Progenitor cell of endocrine pancreas (in vitro differentiated cells): ENCODE measurements at regions not wholly inside any gene's neighbourhood (a gene's known extent, or its start where the extent isn't known, plus 50 kb on each side); places are given as distances from the start of the nearest gene placed in this dataset.

Experiments used
- DNase-seq: peaks from one replicate; pipeline ENCODE4 v3.0.0; 2021; ENCODE audit warnings: low spot score; ENCODE audit not compliant: unreplicated experiment
- H3K27ac Mint-ChIP-seq: 2 replicates; pipeline ENCODE4 v1.8.0; 2021; ENCODE audit warnings: mild to moderate bottlenecking, moderate library complexity, mixed read lengths
- H3K27me3 Mint-ChIP-seq: 2 replicates; pipeline ENCODE4 v1.8.0; 2021; ENCODE audit warnings: mixed read lengths
- H3K36me3 Mint-ChIP-seq: 2 replicates; pipeline ENCODE4 v1.8.0; 2022; ENCODE audit warnings: mixed read lengths; ENCODE audit not compliant: insufficient read depth
- H3K4me1 Mint-ChIP-seq: 2 replicates; pipeline ENCODE4 v1.8.0; 2021; ENCODE audit warnings: low read depth, mixed read lengths
- H3K4me3 Mint-ChIP-seq: 2 replicates; pipeline ENCODE4 v1.8.0; 2021; ENCODE audit warnings: low read depth, mild to moderate bottlenecking, moderate library complexity, mixed read lengths
- H3K9me3 Mint-ChIP-seq: 2 replicates; pipeline ENCODE4 v1.8.0; 2021; ENCODE audit warnings: low read depth, mixed read lengths
- TF ChIP-seq, protein P1 (sequence below): fragments of 200-600 bp; sonication (generic); IDR thresholded peaks from one replicate; pipeline ENCODE4 v1.5.0; 2021; ENCODE audit warnings: antibody characterized with exemption, mild to moderate bottlenecking; ENCODE audit not compliant: unreplicated experiment

DNA sequence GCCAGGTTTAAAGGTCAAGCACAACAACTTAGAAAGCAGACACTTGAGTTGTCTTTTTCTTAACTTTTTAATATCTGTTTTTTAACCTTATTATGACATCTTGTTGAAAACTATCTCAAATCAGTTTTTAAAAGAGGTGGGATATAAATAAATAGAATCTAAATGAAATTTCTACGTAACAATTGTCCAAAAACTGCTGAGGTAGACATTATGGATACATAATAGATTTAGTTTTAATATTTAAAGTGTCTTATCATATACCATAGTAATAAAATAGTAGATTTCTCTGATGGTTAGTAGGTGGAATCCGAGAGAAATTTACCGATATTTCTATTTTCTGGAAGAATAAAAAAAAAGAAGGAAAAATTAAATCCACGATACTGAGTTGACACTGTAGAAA, 113.9 kb upstream of the MMS22L start:
- Mint-ChIP-seq H3K4me3 (no peak overlapping the region), H3K27ac (no peak overlapping the region), H3K4me1 (no peaks in the 10 kb centered on the region), H3K27me3 (no peaks in the 10 kb centered on the region), H3K36me3 (no peaks in the 10 kb centered on the region), H3K9me3 (no peaks in the 10 kb centered on the region)
- TF ChIP-seq, protein P1, sequence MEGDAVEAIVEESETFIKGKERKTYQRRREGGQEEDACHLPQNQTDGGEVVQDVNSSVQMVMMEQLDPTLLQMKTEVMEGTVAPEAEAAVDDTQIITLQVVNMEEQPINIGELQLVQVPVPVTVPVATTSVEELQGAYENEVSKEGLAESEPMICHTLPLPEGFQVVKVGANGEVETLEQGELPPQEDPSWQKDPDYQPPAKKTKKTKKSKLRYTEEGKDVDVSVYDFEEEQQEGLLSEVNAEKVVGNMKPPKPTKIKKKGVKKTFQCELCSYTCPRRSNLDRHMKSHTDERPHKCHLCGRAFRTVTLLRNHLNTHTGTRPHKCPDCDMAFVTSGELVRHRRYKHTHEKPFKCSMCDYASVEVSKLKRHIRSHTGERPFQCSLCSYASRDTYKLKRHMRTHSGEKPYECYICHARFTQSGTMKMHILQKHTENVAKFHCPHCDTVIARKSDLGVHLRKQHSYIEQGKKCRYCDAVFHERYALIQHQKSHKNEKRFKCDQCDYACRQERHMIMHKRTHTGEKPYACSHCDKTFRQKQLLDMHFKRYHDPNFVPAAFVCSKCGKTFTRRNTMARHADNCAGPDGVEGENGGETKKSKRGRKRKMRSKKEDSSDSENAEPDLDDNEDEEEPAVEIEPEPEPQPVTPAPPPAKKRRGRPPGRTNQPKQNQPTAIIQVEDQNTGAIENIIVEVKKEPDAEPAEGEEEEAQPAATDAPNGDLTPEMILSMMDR, result no peak
- DNase-seq, result no peak

DNA sequence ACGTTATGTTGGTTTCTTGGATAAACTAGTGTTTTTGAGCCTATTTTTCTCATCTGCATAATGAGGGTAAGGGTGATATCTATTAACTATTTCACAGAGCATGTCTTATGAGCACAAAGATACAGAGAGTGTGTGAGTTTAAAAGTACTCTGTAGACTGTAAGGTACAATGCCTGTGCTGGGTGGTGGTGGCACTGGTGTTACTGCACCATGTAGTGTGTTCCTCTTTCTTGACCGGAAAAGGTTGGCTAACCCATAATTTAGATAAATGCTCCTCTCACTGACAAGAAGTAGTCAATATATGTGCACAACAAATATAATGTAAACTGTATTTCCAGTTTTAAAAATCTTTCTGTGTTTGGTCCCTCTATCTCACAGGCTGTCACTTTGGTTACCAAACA, 116.2 kb upstream of the MMS22L start:
- Mint-ChIP-seq H3K36me3 (no peaks in the 10 kb centered on the region), H3K4me3 (no peak overlapping the region), H3K9me3 (no peaks in the 10 kb centered on the region), H3K4me1 (no peaks in the 10 kb centered on the region), H3K27me3 (no peaks in the 10 kb centered on the region), H3K27ac (no peak overlapping the region)
- TF ChIP-seq, protein P1, result no peak
- no peak for DNase-seq

GRCh38 chr6:97401533-97401932, 118.5 kb upstream of the MMS22L start:
- no peaks in the 10 kb centered on the region for H3K27me3 Mint-ChIP-seq
- H3K36me3 Mint-ChIP-seq, result no peaks in the 10 kb centered on the region
- H3K27ac Mint-ChIP-seq, result no peak overlapping the region
- H3K9me3 Mint-ChIP-seq, result no peaks in the 10 kb centered on the region
- H3K4me1 Mint-ChIP-seq, result peaks cover 8% of the 10 kb centered on the region
- DNase-seq, result no peak
- no peak overlapping the region for H3K4me3 Mint-ChIP-seq
- TF ChIP-seq, protein P1, result no peak

DNA sequence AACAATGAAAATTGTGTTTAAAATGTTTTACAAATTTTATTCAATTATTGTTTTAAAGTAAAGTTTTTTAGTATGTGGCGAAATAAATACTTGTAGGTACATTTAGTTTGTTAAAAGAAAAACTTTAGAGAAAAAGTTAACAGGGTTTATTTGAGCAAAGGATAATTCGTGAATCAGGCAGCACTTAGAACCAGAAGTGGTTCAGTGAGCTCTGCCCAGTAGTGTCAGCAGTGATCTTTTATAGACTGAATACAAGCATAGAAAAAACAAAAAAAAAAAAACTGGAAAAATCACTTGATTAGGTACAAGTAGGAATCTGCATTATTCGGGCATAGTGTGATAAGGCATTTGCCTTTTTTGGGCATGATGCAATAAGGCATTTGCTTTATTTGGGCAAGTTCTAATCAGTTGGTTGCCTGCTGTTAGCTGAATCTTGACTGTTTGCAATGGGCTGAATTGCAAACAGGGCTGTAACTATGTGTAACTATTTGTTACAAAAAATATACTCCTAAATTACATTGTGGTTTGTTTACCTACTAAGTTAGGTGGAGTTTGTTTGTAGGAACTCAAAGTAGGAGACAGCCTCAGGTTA, 122.9 kb upstream of the MMS22L start:
- no peak overlapping the region for H3K27ac Mint-ChIP-seq

DNA sequence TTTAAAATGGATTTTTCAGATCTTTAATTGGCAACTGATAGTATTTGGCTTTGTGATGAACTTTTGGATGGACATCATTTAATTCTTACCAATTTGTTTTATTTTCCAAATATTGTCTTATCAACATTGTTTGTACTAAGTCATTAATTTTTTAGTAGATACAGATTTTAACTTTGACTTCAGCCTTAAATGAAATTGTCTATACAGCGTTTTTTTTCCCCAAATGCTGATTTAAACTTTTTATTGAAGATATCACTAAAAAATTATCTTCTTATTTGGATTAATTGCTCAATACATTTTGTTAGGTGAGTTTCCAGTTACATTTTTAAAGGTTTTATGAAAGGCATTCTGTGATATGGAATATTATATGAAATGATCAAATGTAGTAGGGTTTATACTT, 123.6 kb upstream of the MMS22L start:
- H3K9me3 Mint-ChIP-seq, result peaks cover 6% of the 10 kb centered on the region
- TF ChIP-seq, protein P1, result no peak
- no peak overlapping the region for H3K4me3 Mint-ChIP-seq
- no peaks in the 10 kb centered on the region for H3K36me3 Mint-ChIP-seq
- H3K4me1 Mint-ChIP-seq, result peaks cover 8% of the 10 kb centered on the region
- H3K27me3 Mint-ChIP-seq, result no peaks in the 10 kb centered on the region
- H3K27ac Mint-ChIP-seq, result no peak overlapping the region
- no peak for DNase-seq

More for the DNA sequence above, 122.9 kb upstream of the MMS22L start:
- DNase-seq, result no peak
- Mint-ChIP-seq H3K4me1 (peaks cover 8% of the 10 kb centered on the region), H3K36me3 (no peaks in the 10 kb centered on the region), H3K9me3 (peaks cover 6% of the 10 kb centered on the region), H3K4me3 (no peak overlapping the region), H3K27me3 (no peaks in the 10 kb centered on the region)
- TF ChIP-seq, protein P1, result no peak
